B cell (primary cell): ENCODE measurements at regions not wholly inside any gene's neighbourhood (a gene's known extent, or its start where the extent isn't known, plus 50 kb on each side); places are given as distances from the start of the nearest gene placed in this dataset.

Experiments used
- ATAC-seq: fragments of 200-7000 bp; cut with Tn5 transposase; one replicate; pipeline ENCODE4 v1.10.0; 2021; ENCODE audit warnings: low read depth, mild to moderate bottlenecking, moderate number of reproducible peaks, moderate library complexity
- CTCF ChIA-PET: fragments of 350-600 bp; sonication (Branson Sonifier 250); formaldehyde crosslinking; loops from one replicate; lab custom pipeline; 2021; ENCODE audit warnings: antibody characterized with exemption, inconsistent platforms; lab: Charles Lee
- POLR2A ChIA-PET: fragments of 350-600 bp; sonication (Branson Sonifier 250); formaldehyde crosslinking; loops from one replicate; lab custom pipeline; 2021; ENCODE audit warnings: antibody characterized with exemption; lab: Charles Lee
- DNase-seq: peaks from one replicate; pipeline ENCODE4 v3.0.0; 2013
- H2AFZ ChIP-seq: 2 replicates; pipeline ENCODE4 v1.6.1; 2012; ENCODE audit warnings: mild to moderate bottlenecking, low read depth, low read length; ENCODE audit not compliant: insufficient read depth, poor library complexity, severe bottlenecking
- H3K27ac ChIP-seq, 2 donors: 1 replicate in 1 of 2; 2 replicates in 1 of 2; pipeline ENCODE4 v1.5.1; 2012 to 2013; ENCODE audit warnings: low read length in 2 of 2, mild to moderate bottlenecking in 2 of 2, moderate library complexity in 1 of 2
- H3K27me3 ChIP-seq, 4 experiments: fragments of 200-600 bp in 1 of 4; sonication (generic) in 1 of 4; replicated peaks in 1 of 4; 1 replicate in 2 of 4; 2 replicates in 2 of 4; pipeline versions ENCODE4 v1.6.1 to v1.7.0; 2013 to 2016; ENCODE audit warnings: low read length in 3 of 4, mild to moderate bottlenecking in 2 of 4, mixed read lengths in 1 of 4, moderate library complexity in 1 of 4; ENCODE audit not compliant: insufficient read depth in 4 of 4, control insufficient read depth in 3 of 4; ENCODE audit errors: control extremely low read depth in 1 of 4
- H3K36me3 ChIP-seq, 2 experiments: replicated peaks in 1 of 2; 1 replicate in 1 of 2; 2 replicates in 1 of 2; pipeline versions ENCODE4 v1.6.1 to v1.7.1; 2013; ENCODE audit warnings: low read length in 1 of 2; ENCODE audit not compliant: insufficient read depth in 2 of 2, control insufficient read depth in 1 of 2; ENCODE audit errors: control extremely low read depth in 1 of 2, extremely low read depth in 1 of 2
- H3K4me1 ChIP-seq, 2 donors: fragments of 200-600 bp in 1 of 2; sonication (generic) in 1 of 2; 1 replicate in 1 of 2; 2 replicates in 1 of 2; pipeline versions ENCODE4 v1.5.1 to v1.6.1; 2013 to 2017; ENCODE audit warnings: low read length in 2 of 2; ENCODE audit not compliant: control insufficient read depth in 2 of 2, insufficient read depth in 2 of 2
- H3K4me2 ChIP-seq: replicated peaks from 2 replicates; pipeline ENCODE3; 2012; ENCODE audit warnings: mild to moderate bottlenecking, low read depth, low read length; ENCODE audit not compliant: poor library complexity, severe bottlenecking
- H3K4me3 ChIP-seq, 5 experiments: fragments of 200-600 bp in 1 of 5; sonication (generic) in 1 of 5; 1 replicate in 3 of 5; 2 replicates in 2 of 5; pipeline versions ENCODE4 v1.5.1 to v1.7.0; 2011 to 2016; ENCODE audit warnings: low read length in 4 of 5, mild to moderate bottlenecking in 4 of 5, low read depth in 2 of 5, control low read depth in 1 of 5, moderate library complexity in 1 of 5; ENCODE audit not compliant: insufficient read depth in 1 of 5; ENCODE audit errors: control extremely low read depth in 1 of 5, extremely low read depth in 1 of 5
- H3K79me2 ChIP-seq: fragments of 200-600 bp; sonication (generic); one replicate; pipeline ENCODE4 v1.6.0; 2016; ENCODE audit warnings: low read length; ENCODE audit not compliant: control insufficient read depth, insufficient read depth
- H3K9ac ChIP-seq: fragments of 200-600 bp; sonication (generic); 2 replicates; pipeline ENCODE4 v1.6.1; 2017; ENCODE audit warnings: mild to moderate bottlenecking, low read length, moderate library complexity
- H3K9me3 ChIP-seq, 3 donors: one replicate each; pipeline versions ENCODE4 v1.6.1 to v1.7.1; 2013; ENCODE audit warnings: low read length in 2 of 3; ENCODE audit not compliant: control insufficient read depth in 2 of 3, insufficient read depth in 1 of 3; ENCODE audit errors: control extremely low read depth in 1 of 3
- H4K20me1 ChIP-seq: 2 replicates; pipeline ENCODE4 v1.6.0; 2012; ENCODE audit warnings: mild to moderate bottlenecking, low read length; ENCODE audit not compliant: insufficient read depth, control insufficient read depth, poor library complexity, severe bottlenecking
- H3K27ac Mint-ChIP-seq: one replicate; pipeline ENCODE4 v1.8.0; 2021; ENCODE audit warnings: mixed read lengths
- H3K27me3 Mint-ChIP-seq: one replicate; pipeline ENCODE4 v1.8.0; 2021; ENCODE audit warnings: mixed read lengths
- H3K4me1 Mint-ChIP-seq: one replicate; pipeline ENCODE4 v1.8.0; 2021; ENCODE audit warnings: mixed read lengths
- H3K4me3 Mint-ChIP-seq: one replicate; pipeline ENCODE4 v1.8.0; 2021; ENCODE audit warnings: mixed read lengths
- H3K9me3 Mint-ChIP-seq: one replicate; pipeline ENCODE4 v1.8.0; 2022; ENCODE audit warnings: mixed read lengths; ENCODE audit not compliant: insufficient read depth
- CTCF ChIP-seq: fragments of 200-600 bp; IDR thresholded peaks from one replicate; pipeline ENCODE4 v1.8.0; 2022; ENCODE audit warnings: antibody characterized with exemption, mild to moderate bottlenecking
- EZH2 ChIP-seq: IDR thresholded peaks from 2 replicates; pipeline ENCODE4 v1.6.1; 2012; ENCODE audit warnings: borderline replicate concordance, low read depth, mild to moderate bottlenecking, moderate library complexity, low read length; ENCODE audit not compliant: insufficient read depth, poor library complexity, severe bottlenecking
- WGBS: methylation state at CpG from one replicate; pipeline ENCODE4 v1.1.5; 2013; ENCODE audit warnings: missing lambda C conversion rate; ENCODE audit not compliant: insufficient coverage; 5-methylcytosine and 5-hydroxymethylcytosine counted together
- intact Hi-C: fragments of 100-400 bp; cut with micrococcal nuclease; formaldehyde crosslinking; loops from one replicate; pipeline ENCODE4 v1.10.0; 2022

- no peaks in the 10 kb centered on the region for H3K4me1 Mint-ChIP-seq
- intact Hi-C loops: no loop called here
- no peaks in the 10 kb centered on the region for H4K20me1 ChIP-seq
- 85% methylated on average over 3 of the region's 4 CpGs for WGBS
- peaks cover 9% of the 10 kb centered on the region for H3K27me3 Mint-ChIP-seq
- CTCF ChIA-PET: no interaction called here
- ATAC-seq: no peak
- no peak overlapping the region for H2AFZ ChIP-seq
- H3K27ac ChIP-seq: no peak overlapping the region
- H3K4me1 ChIP-seq: no peaks in the 10 kb centered on the region
- H3K4me3 Mint-ChIP-seq: no peak overlapping the region
- H3K4me2 ChIP-seq: no peak overlapping the region
- TF ChIP-seq CTCF (no peak), EZH2 (no peak)
- H3K27me3 ChIP-seq: no peaks in the 10 kb centered on the region
- no peak overlapping the region for H3K27ac Mint-ChIP-seq
- POLR2A ChIA-PET: no interaction called here
- H3K36me3 ChIP-seq: no peaks in the 10 kb centered on the region
- no peaks in the 10 kb centered on the region for H3K79me2 ChIP-seq
- H3K9me3 ChIP-seq: peaks cover 0 to 10% (median 0%) of the 10 kb centered on the region in 3 donors
- DNase-seq: no peak
- no peak overlapping the region for H3K9ac ChIP-seq
- no peak overlapping the region for H3K4me3 ChIP-seq
- H3K9me3 Mint-ChIP-seq: peaks cover 3% of the 10 kb centered on the region
These were observed 231.3 kb upstream of the PWP1 start for GRCh38 chr12:107454109-107454830.

- CTCF ChIA-PET: no interaction called here
- TF ChIP-seq CTCF (no peak), EZH2 (no peak)
These were observed 228.2 kb upstream of the PWP1 start for GRCh38 chr12:107457362-107457935.

More at GRCh38 chr12:107457362-107457935, 228.2 kb upstream of the PWP1 start:
- Histone ChIP-seq H3K4me2 (no peak overlapping the region), H3K27me3 (no peaks in the 10 kb centered on the region), H3K36me3 (no peaks in the 10 kb centered on the region), H3K9me3 (peaks cover 0 to 15% (median 0%) of the 10 kb centered on the region in 3 donors), H2AFZ (no peak overlapping the region), H3K9ac (no peak overlapping the region), H3K4me1 (no peaks in the 10 kb centered on the region), H4K20me1 (no peaks in the 10 kb centered on the region), H3K4me3 (no peak overlapping the region), H3K79me2 (no peaks in the 10 kb centered on the region), H3K27ac (no peak overlapping the region)
- DNase-seq (no peak), ATAC-seq (no peak)
- Mint-ChIP-seq H3K4me3 (no peak overlapping the region), H3K27me3 (no peaks in the 10 kb centered on the region), H3K27ac (no peak overlapping the region), H3K9me3 (peaks cover 3% of the 10 kb centered on the region), H3K4me1 (no peaks in the 10 kb centered on the region)
- 91% methylated on average over 5 of the region's 11 CpGs for WGBS
- intact Hi-C loops: no loop called here
- POLR2A ChIA-PET: no interaction called here
